GM19043 (cell line): ENCODE measurements at regions not wholly inside any gene's neighbourhood (a gene's known extent, or its start where the extent isn't known, plus 50 kb on each side); places are given as distances from the start of the nearest gene placed in this dataset.

Experiments
- ATAC-seq: cut with Tn5 transposase; IDR thresholded peaks from one replicate; pipeline ENCODE4 v1.9.1; 2021; ENCODE audit warnings: low read depth; ENCODE audit not compliant: unreplicated experiment

DNA sequence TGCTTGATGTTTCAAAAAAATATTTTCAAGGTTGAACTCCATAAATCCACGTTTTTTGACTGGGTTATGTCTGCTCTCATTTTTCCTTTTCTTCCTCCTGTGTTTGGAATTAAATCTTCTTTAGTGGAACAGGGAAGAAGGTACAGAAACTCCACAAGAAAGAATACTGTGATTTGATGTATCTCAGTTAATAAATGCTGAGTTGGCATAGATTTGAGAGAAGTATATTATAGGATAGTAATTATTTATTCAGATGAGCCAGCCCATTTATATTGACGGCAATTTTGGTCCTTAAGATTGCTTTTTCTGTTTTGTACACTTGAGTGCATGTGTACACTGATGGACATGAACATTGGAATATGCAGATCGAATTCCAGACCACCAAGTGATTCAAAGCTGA, 481.4 kb downstream of the PSAT1 start:
- no peak for ATAC-seq

DNA sequence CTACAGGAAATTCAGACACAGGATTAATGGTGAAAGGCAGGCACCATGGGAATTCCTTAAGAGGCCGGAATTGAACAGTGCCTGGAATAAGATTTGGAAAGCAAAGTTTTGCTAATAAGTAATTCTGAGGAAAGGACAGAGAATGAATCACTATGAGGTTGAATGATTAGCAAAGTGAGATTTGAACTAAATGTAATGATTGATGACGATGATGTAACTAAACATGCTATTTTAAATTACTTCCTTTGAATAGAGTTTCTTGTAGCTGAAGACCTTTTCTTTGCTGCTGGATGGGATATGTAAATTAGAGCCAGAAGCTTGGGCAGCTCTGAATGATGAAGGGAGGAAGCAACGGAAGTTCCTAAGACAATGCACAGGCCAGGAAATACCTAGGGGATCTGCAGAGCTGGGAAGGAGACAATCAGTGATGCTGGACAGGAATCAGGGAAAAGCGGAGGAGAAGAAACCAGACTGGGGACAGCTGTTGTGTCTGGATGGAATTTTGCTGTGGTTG, 482.0 kb downstream of the PSAT1 start:
- ATAC-seq, result no peak

DNA sequence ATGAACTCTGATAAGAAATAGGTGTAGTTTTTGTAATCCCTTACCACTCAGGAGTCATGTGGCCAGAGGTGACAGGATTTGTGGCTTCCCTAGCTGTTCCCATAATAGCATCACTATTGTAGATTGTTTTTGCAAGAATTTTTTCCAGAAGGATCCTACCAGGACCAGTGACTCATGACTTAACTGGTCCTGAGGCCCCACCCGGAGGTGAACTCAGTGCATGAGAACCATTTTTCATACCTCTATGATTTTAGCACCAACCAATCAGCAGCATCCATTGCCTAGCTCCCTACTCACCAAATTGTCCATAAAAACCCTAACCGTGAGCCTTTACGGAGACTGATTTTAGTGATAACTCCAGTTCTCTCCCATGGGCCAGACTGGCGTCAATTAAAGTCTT, 484.8 kb downstream of the PSAT1 start:
- no peak for ATAC-seq

DNA sequence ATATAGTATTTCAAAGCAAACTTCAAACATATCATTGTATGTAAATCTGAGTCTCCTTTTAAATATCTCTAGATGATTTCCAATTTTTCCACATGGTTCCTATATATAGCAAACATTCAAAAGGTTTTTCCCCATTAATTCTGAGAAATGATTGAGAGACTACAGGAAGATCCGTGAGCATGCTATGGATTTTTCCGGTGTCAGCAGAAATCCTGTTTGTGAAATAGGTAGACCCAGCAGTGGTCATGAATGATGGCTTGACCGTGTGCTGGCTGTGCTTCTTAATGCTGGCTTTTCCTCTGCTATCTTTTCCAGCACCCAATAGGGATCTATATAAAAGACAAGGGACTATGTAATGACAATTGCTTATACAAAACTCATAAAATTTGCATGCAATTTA, 485.3 kb downstream of the PSAT1 start:
- no peak for ATAC-seq

DNA sequence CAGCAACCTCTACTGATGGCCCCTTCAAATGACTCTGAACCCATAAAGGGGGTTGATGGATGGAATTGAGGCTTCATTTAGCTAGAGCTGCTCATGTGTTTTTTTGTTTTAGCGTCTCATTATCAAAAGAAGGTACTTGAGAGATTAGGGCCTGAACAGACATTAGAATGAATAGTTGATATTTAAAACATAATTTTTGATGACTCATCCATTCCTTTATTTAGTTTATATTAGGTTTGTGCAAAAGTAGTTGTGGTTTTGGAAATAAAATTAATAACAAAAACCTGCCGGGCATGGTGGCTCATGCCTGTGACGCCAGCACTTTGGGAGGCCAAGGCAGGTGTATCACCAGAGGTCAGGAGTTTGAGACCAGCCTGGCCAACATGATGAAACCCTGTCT, 485.9 kb downstream of the PSAT1 start:
- no peak for ATAC-seq

DNA sequence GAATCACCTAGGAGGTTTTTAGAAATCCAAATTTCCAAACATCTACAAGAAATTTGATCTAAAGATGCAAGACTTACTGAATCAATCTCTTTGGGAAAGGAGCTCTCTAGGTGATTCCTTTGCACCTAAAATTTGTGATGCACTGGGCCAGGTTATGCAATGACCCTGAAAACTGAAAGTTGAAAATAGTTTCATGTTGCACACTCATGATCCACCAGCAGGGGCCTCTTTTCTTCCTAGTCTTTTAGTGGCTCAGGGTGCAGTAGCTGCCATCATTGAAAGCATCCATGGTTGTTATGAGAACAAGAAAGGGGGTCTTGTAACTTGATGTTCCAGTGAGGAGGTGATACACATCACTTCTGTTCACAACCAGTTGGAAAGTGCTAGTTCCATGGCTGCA, 486.8 kb downstream of the PSAT1 start:
- no peak for ATAC-seq

DNA sequence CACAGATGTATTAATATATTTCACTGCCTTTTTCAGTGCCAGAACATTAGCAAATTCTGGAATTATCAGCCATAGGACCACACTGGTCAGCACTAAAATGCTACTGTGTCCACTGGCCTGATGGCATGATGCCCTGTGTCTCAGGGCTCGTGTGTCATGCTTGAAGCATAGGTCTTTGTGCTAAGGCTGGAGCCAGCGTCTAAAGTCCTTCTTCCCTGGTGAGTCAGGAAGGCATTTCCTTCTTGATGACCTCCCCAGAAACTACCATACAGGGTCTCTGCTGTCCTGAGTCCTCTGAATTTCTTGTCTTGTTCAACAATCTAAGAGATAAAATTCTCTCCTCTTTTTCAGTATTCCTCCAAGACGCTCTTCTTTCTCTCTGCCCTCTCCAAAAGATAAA, 489.9 kb downstream of the PSAT1 start:
- ATAC-seq, result no peak

DNA sequence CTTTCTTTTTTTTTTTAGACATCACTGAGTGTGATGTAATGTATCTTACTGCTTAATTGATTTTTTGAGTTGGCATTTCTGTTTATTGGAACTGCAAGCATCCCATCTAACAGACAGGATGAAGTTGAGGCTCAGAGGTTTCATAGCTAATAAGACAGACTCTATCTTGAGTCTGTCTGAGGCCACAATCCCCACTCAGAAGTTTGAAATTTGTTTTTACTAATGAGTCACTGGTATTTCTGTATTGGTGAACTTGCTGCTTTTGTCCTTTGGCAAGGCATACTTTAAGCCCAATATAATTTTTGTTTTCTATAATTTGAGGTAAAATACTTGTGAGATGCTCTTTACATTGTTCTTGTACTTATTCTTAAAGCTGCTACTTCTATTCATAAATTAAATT, 491.2 kb downstream of the PSAT1 start:
- no peak for ATAC-seq

DNA sequence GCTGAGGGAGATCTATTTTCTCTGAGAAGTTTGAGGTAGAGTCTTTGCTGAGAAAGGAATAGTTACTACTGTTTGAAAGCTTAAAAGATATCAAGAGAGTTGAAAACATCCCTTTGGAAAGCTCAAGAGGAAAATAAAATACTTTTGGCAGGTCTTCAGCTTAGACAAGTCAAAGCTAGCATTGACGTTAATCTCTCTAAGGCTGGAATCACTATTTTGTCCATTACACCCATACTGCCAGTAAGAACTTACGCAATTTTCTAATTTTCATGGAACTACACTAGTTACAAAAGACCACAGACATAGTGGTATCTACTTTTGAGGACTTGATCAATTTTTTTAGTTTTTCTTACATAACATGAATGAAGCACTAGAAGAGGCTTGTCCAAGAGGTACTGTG, 494.9 kb downstream of the PSAT1 start:
- no peak for ATAC-seq

DNA sequence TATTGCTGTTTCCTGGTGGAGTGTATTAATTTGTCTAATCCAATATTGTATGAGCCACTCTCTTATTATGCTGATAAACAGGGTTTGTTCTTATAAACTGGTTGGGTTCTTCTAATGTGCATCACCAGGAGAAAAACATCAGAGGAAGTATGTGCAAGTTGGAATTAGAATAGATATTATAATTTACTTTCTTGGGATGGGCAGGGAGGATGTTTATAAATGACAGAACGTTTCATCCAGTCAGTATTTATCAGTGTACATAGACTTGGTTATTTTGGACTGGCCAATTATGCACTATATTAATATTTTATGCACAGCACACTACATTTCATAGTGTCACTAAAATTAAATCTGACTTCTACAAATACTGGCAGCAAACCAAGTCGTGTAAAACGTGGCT, 495.8 kb downstream of the PSAT1 start:
- ATAC-seq, result no peak

DNA sequence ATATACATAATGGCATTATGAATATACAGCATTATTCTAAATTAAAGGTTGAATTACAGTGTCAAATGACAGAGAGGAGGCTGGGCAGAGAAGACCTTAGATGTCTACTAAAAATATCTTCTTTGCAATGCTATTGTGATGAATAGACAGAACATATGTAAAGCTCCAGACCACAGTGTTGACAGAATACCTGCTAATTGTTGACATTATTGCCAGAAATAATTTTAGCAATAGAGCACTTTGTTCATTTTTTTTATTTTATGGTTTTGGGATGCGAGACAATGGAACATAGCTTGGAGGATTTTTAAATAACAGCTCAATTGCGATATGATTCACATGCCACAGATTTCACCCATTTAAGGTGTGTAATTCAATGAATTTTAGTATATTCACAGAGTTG, 508.8 kb downstream of the PSAT1 start:
- no peak for ATAC-seq

DNA sequence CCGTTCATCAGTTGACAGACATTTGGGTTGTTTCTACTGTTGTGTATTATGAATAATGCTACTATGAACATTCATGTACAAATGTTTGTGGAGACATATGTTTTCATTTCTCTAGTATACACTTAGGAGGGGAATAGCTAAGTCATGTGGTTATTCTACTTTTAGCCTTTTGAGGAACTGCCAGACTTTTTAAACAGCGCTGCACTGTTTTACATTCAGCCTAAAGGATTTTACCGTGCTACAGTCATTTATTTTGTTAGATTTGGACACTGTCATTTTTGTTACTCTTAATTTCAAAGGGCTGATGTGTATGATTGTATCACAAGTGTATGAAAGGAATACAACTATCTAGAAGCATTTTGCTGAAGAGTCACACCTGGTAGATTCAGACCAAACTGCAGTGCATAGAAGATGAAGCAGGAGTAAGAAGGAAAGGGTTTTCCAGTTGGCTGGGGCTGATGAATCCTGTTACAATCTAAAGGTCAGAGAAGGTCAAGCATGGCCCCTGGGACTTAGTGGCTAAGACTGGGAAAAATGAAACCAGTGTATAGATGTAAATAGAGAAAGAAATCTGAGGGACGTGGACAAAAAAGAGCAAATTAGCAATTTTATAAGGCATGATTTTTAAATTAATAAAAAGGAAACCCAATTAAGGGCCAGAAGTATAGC, 509.7 kb downstream of the PSAT1 start:
- ATAC-seq, result no peak

DNA sequence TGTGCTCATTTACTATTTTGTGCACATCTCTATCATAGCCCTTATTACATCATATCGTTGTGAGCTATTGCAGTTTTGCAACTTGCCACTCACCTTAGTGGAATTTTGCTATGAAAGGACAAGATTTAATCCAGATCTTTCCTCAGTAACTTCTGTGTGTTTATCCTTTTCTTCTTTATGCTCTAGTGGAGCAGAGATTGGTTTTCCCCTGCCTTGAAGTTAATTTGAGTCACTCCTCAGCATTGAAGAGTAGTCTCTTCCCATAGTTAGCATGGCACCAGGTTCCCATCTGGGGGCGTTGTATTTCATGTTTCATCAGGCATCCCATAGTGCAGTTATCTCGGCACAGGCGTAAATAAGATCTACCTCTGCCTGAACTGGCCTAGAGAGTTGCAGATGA, 510.4 kb downstream of the PSAT1 start:
- no peak for ATAC-seq

DNA sequence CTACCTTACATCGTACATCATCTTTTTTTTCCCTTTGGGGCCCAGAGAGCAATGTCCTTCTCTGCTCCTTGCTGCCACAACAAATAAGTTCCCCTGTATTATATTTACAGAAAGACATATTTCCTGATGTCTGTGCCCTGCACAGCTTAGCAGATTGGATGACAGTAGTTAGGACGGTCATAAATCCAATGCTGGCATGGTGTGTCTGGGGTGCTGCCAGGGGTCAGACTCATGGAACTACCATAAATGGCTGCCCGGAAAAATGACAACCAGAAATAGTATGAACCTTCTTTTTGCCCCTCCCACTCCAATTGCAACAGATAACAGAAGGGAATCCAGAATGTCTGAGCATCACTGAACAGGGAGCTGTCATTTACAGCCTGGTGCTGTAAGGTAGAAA, 511.1 kb downstream of the PSAT1 start:
- no peak for ATAC-seq

DNA sequence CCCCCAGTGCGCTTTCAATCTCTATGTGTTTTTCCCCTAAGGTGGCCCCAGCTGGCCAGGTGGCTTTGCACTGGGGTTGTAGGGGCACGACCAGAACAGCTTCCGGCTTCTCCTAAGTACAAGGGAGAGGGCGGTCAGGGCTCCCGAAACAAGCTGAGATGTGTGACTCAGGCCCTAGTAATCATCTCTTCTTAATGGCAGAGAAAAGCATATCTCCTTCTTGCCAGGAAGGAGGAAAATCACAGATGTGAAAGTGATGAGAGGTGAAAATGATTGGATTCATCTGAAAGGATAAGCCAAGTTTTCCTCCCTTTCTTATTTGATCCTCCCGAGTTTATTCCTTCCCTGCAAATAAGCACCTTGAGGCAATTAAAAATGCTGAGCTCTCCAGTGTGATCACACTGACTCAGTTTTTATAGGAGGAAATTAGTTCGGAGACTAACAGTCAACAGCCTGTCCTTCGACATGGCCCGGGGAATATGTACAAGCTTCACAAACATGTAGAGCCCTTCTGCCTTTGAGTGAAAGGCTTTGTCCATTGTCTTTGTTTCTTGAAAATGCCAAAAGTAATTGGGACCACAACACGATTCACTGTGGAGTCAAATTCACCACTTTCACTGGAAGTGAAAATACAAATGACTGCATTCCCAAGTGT, 514.8 kb downstream of the PSAT1 start:
- no peak for ATAC-seq

DNA sequence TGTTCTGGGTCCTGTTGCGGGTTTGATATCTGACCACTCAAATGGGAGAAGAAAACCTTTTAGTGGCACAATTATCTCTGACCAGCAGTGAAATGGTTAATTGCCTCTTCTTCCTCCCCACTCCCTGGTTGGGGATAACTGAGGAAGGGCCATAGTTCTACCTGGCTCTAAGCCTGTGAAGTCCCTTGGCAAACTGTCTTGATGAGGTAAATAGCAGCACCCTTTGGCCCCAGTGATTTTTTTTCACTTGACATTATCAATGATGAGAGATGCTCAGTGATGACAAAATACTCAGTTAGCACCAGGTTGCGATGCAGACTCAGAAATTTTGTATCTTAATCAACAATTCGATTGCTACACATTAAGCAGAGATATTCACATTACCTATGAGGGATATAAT, 515.7 kb downstream of the PSAT1 start:
- ATAC-seq, result no peak

DNA sequence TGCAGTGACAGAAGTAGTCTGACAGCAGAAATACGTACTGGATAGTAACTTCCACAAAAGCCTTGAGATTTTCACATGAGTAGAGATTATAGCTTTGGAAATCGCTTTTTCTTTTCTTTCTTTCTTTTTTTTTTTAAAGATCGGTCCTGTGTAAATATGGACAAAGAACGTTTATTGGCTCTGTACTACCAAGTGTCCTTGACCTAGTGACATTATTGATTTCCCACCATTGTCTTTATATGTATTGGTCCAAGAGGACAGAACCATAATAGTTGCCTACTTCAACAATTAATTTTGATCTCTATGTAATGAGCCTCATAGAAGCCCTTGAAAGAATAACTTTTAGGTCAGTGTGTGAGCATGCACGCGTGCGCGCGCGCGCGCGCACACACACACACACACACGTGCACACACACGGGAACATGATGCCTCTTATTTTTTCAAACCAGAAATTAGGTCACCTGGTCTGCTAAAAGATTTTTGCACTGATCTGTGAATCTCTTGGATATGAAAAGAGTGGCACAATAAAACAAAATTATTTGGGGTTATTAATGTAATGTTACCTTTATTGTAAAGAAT, 516.8 kb downstream of the PSAT1 start:
- no peak for ATAC-seq

DNA sequence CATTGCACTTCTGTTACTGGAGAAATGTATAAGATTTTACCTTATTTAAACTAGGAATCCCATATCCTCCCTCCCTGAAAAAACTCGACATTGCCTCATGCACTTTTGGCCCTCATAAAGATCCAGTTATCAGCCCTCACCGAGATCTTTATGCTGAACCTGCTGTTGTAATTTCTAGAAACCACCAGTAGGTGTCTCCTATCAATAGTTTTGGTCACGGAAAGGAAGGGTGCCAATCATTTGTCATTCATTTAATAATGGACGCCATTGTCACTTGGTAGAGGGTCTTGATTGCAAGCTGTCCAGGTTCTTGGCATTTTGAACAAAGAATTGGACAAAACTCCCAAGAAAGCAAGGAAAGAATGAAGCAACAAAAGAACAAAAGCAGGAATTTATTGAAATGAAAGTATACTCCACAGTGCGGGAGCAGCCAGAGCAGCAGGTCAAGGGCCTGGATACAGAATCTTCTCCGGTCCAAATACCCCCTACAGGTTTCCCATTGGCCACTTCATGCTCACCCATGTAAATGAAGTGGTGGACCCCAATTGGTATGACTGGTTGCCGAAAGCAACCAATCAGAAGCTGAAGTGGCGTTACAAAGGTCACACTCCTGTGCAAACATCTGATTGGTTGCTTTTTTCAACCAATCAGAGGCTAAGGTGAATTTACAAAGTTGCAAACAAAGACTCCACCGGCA, 524.3 kb downstream of the PSAT1 start:
- peak; percentile 84 for ATAC-seq

DNA sequence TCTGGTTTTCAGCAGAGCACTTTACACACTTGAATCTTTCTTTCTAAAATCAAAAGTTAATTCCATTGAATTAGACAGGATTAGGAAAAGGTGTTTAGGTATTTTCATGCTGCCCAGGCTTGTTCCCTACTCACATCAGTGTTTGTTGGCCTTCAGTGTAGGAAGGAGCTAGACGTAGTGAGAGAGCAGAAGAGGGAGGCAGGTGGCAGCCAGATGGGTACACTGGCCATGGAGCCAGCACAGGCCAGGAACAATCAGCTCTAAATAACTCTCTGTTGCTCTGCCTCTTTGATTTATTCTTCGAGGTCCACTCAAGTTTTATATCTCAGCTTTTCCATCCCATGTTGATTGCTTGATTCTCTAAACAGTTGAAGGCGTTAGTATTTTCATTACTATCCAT, 529.6 kb downstream of the PSAT1 start:
- ATAC-seq, result no peak

DNA sequence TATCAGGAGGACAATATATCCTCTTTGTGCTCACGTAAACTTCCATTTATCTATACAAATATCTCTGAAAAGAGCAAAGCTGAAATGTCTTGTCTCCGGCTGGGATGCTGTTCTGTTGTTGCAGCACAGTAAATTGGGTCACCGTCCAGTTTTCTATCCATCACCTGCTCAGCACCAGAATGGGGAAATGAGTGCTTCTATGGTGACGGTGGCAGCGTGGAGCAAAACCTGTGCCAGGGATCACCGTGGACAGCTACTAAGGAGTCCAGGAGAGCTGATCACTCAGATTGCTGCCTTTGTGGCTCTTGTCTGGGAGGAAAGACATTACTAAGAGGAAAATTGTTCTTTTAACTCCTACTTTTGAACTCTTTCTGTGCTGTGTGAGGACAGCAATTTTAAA, 531.6 kb downstream of the PSAT1 start:
- ATAC-seq, result no peak

DNA sequence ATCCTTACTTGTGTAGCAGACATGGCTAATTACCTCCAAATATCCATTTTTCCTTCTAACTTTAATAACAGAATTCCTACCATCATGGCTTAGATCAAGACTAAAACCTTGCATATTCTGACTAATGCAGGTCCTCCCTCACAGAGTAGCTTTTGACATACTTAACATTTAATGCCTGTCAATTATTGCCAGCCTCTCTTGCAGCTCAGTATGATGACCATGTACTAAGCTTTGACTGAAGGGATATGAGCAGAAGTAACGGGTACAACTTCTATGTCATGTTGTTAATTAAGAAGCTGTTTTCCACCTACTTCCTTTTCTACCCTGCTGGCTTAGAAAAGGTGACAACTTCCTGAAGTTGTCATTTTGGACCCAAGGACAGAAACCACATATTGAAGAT, 533.4 kb downstream of the PSAT1 start:
- no peak for ATAC-seq

DNA sequence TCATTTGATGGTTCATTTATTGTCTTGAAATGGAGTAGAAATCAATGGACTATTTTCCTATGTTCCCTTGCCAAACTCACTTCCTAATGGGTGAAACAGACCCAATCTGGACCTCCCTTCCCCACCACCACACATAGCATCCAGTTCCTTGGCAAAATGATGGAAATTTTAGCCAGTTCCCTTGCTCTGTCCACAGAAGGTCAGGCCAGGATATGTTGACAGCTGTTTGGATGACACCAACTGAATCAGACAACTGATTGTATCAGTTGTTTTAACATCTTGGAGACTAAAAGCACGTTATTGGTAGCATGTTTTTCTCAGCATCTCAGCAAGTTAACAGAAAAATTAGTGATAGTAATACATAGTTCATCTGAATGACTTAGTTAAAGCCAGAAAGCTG, 534.8 kb downstream of the PSAT1 start:
- no peak for ATAC-seq
